ENCODE measurements at regions not wholly inside any gene's neighbourhood (a gene's known extent, or its start where the extent isn't known, plus 50 kb on each side); places are given as distances from the start of the nearest gene placed in this dataset.
"Not testable (repeated sequence)": the region's sequence is repeated elsewhere in the genome, so short reads cannot be mapped to it uniquely, and the experiment has no call there.

DNA sequence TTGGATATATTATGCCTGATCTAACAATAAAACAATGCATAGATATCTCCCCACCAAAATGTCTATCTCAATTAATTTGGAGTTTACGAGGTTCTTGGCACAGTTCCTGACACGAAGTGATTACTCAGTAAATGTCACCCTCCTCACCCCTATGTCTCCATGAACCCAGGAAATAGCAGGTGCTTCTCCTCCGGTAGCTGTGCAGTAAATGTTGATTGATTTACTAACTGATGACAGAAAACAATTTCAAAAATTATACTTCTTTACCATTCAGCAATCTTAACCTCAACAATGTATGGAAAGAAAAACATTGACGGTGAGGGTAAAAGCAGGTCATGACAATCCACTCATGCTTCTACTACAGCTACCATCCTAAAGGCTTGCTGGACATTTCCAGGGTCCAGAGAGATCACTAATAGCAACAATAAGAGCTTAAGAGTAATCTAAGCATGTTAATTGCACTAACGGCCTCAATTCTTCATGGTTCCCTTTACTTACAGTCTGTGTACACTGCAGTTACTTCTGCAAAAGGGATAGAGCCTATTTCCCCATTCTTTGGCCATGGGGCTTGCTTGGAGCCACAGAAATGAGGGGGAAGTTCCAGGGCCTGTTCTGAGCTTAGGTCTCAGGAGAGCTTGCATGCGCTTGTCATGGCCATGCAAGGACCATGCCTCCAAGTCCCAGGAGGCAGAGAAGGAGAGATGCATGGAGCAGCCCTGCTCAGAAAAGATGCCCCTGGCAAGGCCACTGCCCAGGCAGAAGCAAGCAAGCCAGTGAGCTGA, 222.6 kb downstream of the ATP6V0E2 start:
- H2BK20ac ChIP-seq (ENCODE audit: low read length); H4K20me1 ChIP-seq (replicated peaks in 1 of 2; ENCODE audit: control insufficient read depth in 1 of 2, insufficient read depth in 2 of 2, low read length in 2 of 2); H3K18ac ChIP-seq (ENCODE audit: extremely low read depth, low read length); H3K14ac ChIP-seq (ENCODE audit: insufficient read length); H3K4me2 ChIP-seq (ENCODE audit: insufficient read depth in 1 of 2, low read depth in 2 of 2, low read length in 2 of 2); H2BK5ac ChIP-seq (ENCODE audit: low read depth, low read length); H3K4ac ChIP-seq (replicated peaks; ENCODE audit: insufficient read length, low read depth, low read length); H3K9ac ChIP-seq (replicated peaks in 1 of 4; ENCODE audit: extremely low read depth in 1 of 4, low read depth in 3 of 4, low read length in 3 of 4); H3K23ac ChIP-seq (ENCODE audit: insufficient read length); DNase-seq (ENCODE audit: low read depth in 1 of 2, low spot score in 2 of 2); H2BK120ac ChIP-seq (replicated peaks; ENCODE audit: low read depth, low read length); H2AFZ ChIP-seq (ENCODE audit: low read length); H3K27ac ChIP-seq (ENCODE audit: low read depth, low read length); H3K79me2 ChIP-seq (ENCODE audit: control insufficient read depth in 1 of 2, insufficient read depth in 2 of 2, low read length in 2 of 2); H2AK5ac ChIP-seq (ENCODE audit: low read depth, low read length); H4K5ac ChIP-seq (ENCODE audit: insufficient read length, low read depth, low read length); FAIRE-seq; H3K56ac ChIP-seq (replicated peaks; ENCODE audit: insufficient read length, low read depth, low read length); H3K79me1 ChIP-seq (ENCODE audit: low read depth, low read length); H3K4me1 ChIP-seq (replicated peaks in 1 of 4; ENCODE audit: control insufficient read depth in 3 of 4, insufficient read depth in 4 of 4, low read length in 3 of 4); H3K9me3 ChIP-seq (ENCODE audit: insufficient read depth in 2 of 2, low read depth in 1 of 2, low read length in 1 of 2); POLR2A ChIA-PET (ENCODE audit: partially characterized antibody); H4K91ac ChIP-seq (replicated peaks; ENCODE audit: insufficient read length, low read length); H3K27me3 ChIP-seq (replicated peaks in 1 of 4; ENCODE audit: control insufficient read depth in 3 of 4, extremely low read depth in 1 of 4, insufficient read depth in 3 of 4, low read length in 3 of 4); H3K36me3 ChIP-seq (ENCODE audit: control insufficient read depth in 2 of 4, insufficient read depth in 4 of 4, low read length in 3 of 4); H4K8ac ChIP-seq (ENCODE audit: extremely low read depth, insufficient read depth, low read length); CTCF ChIA-PET (ENCODE audit: partially characterized antibody); H2BK15ac ChIP-seq (ENCODE audit: low read length); H3K4me3 ChIP-seq (ENCODE audit: extremely low read depth in 1 of 4, insufficient read depth in 2 of 4, low read depth in 3 of 4, low read length in 4 of 4); H2BK12ac ChIP-seq (ENCODE audit: low read depth, low read length); H3K23me2 ChIP-seq (ENCODE audit: low read depth, low read length): not testable (repeated sequence)
- WGBS, 2 experiments (ENCODE audit: extremely low coverage in 1 of 2, insufficient coverage in 1 of 2, insufficient read length in 1 of 2, insufficient replicate concordance in 2 of 2, low coverage in 1 of 2, low lambda C conversion rate in 2 of 2, missing lambda C conversion rate in 1 of 2): 89% methylated on average over 6 of the region's 6 CpGs; no CpG with 5 or more reads in 1 of the 2 experiments

DNA sequence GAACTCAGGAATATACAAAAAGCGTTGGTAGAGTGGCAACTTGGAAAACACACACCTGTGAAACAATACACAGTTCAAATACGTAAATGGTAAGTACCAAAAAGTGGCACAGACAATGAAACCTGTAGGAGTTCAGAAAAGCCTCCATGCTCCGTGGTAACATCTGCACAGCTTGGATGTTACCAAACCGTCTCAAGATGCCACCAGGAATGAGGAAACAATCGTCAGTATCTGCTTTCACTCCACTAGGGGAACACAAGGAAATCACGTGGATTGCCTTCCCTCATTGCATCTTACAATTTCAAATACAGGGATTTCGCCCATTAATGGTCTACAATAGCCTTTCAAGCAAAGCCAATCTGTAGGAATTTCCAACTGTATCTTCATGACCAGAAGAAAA, 224.6 kb upstream of the LRRC61 start:
- H2BK15ac ChIP-seq (ENCODE audit: low read length); POLR2A ChIA-PET (ENCODE audit: partially characterized antibody); H3K27me3 ChIP-seq (replicated peaks in 1 of 4; ENCODE audit: control insufficient read depth in 3 of 4, extremely low read depth in 1 of 4, insufficient read depth in 3 of 4, low read length in 3 of 4); H2BK20ac ChIP-seq (ENCODE audit: low read length); H3K4ac ChIP-seq (replicated peaks; ENCODE audit: insufficient read length, low read depth, low read length); DNase-seq (ENCODE audit: low read depth in 1 of 2, low spot score in 2 of 2); H4K8ac ChIP-seq (ENCODE audit: extremely low read depth, insufficient read depth, low read length); H3K27ac ChIP-seq (ENCODE audit: low read depth, low read length); CTCF ChIA-PET (ENCODE audit: partially characterized antibody); H3K36me3 ChIP-seq (ENCODE audit: control insufficient read depth in 2 of 4, insufficient read depth in 4 of 4, low read length in 3 of 4); H2BK120ac ChIP-seq (replicated peaks; ENCODE audit: low read depth, low read length); H3K23me2 ChIP-seq (ENCODE audit: low read depth, low read length); H3K79me2 ChIP-seq (ENCODE audit: control insufficient read depth in 1 of 2, insufficient read depth in 2 of 2, low read length in 2 of 2); H3K18ac ChIP-seq (ENCODE audit: extremely low read depth, low read length); H2AK5ac ChIP-seq (ENCODE audit: low read depth, low read length); H3K4me2 ChIP-seq (ENCODE audit: insufficient read depth in 1 of 2, low read depth in 2 of 2, low read length in 2 of 2); H4K20me1 ChIP-seq (replicated peaks in 1 of 2; ENCODE audit: control insufficient read depth in 1 of 2, insufficient read depth in 2 of 2, low read length in 2 of 2); H3K9me3 ChIP-seq (ENCODE audit: insufficient read depth in 2 of 2, low read depth in 1 of 2, low read length in 1 of 2); H3K14ac ChIP-seq (ENCODE audit: insufficient read length); FAIRE-seq; H2AFZ ChIP-seq (ENCODE audit: low read length); H3K4me1 ChIP-seq (replicated peaks in 1 of 4; ENCODE audit: control insufficient read depth in 3 of 4, insufficient read depth in 4 of 4, low read length in 3 of 4); H2BK12ac ChIP-seq (ENCODE audit: low read depth, low read length); H3K79me1 ChIP-seq (ENCODE audit: low read depth, low read length); H4K5ac ChIP-seq (ENCODE audit: insufficient read length, low read depth, low read length); H4K91ac ChIP-seq (replicated peaks; ENCODE audit: insufficient read length, low read length); H3K23ac ChIP-seq (ENCODE audit: insufficient read length); H3K4me3 ChIP-seq (ENCODE audit: extremely low read depth in 1 of 4, insufficient read depth in 2 of 4, low read depth in 3 of 4, low read length in 4 of 4); H2BK5ac ChIP-seq (ENCODE audit: low read depth, low read length); H3K56ac ChIP-seq (replicated peaks; ENCODE audit: insufficient read length, low read depth, low read length); H3K9ac ChIP-seq (replicated peaks in 1 of 4; ENCODE audit: extremely low read depth in 1 of 4, low read depth in 3 of 4, low read length in 3 of 4): not testable (repeated sequence)
- WGBS, 2 experiments (ENCODE audit: extremely low coverage in 1 of 2, insufficient coverage in 1 of 2, insufficient read length in 1 of 2, insufficient replicate concordance in 2 of 2, low coverage in 1 of 2, low lambda C conversion rate in 2 of 2, missing lambda C conversion rate in 1 of 2): 89% methylated on average over 6 of the region's 7 CpGs; no CpG with 5 or more reads in 1 of the 2 experiments
